GM12878 (cell line): ENCODE measurements at regions not wholly inside any gene's neighbourhood (a gene's known extent, or its start where the extent isn't known, plus 50 kb on each side); places are given as distances from the start of the nearest gene placed in this dataset.

Experiments
- ATAC-seq: fragments of 200-7000 bp; cut with Tn5 transposase; 3 replicates; pipeline ENCODE4 v1.9.1; 2020; ENCODE audit warnings: mild to moderate bottlenecking, moderate library complexity
- BruUV-seq: library from RNA; stranded (reverse); fragments of 400-500 nt; replicated peaks from 2 replicates; lab custom pipeline; 2021; lab: Mats Ljungman, UMichigan
- CTCF ChIA-PET: fragments of 300-600 bp; sonication (Branson Sonifier 250); formaldehyde crosslinking; extraction: SDS; loops from one replicate; lab custom pipeline; 2021; ENCODE audit warnings: inconsistent platforms; lab: Yijun Ruan, JAX
- POLR2A ChIA-PET: fragments of 350-600 bp; formaldehyde crosslinking; extraction: SDS; loops from one replicate; lab custom pipeline; 2021; ENCODE audit warnings: inconsistent platforms; lab: Charles Lee
- RAD21 ChIA-PET: fragments of 300-600 bp; sonication (Branson Sonifier 250); formaldehyde crosslinking; loops from one replicate; lab custom pipeline; 2023; ENCODE audit warnings: antibody characterized with exemption; ENCODE audit not compliant: unreplicated experiment; lab: Charles Lee
- SMC1A ChIA-PET: fragments of 300-600 bp; sonication (Branson Sonifier 250); formaldehyde crosslinking; loops from one replicate; lab custom pipeline; 2023; ENCODE audit not compliant: unreplicated experiment, uncharacterized antibody; lab: Charles Lee
- DNase-seq: peaks from one replicate; pipeline ENCODE4 v3.0.0-alpha.2; 2011; ENCODE audit warnings: low read depth, low spot score
- FAIRE-seq: peaks from 3 replicates; lab custom pipeline; 2011; peaks lifted over from hg19 to GRCh38; lab: Jason Lieb, UNC
- H2AFZ ChIP-seq: 2 replicates; pipeline ENCODE4 v1.6.0; 2011; ENCODE audit warnings: low read depth, low read length, control low read depth; ENCODE audit not compliant: control insufficient read depth
- H3K27ac ChIP-seq: 2 replicates; pipeline ENCODE4 v1.5.1; 2011; ENCODE audit warnings: control low read depth; ENCODE audit not compliant: control insufficient read depth, insufficient read depth
- H3K27me3 ChIP-seq, 2 experiments: replicated peaks in 1 of 2; 2 replicates each; pipeline versions ENCODE4 v1.6.0 to v1.6.1; 2011; ENCODE audit warnings: low read length in 1 of 2; ENCODE audit not compliant: control insufficient read depth in 2 of 2, insufficient read depth in 2 of 2
- H3K36me3 ChIP-seq, 2 experiments: 2 replicates each; pipeline ENCODE4 v1.5.1; 2011; ENCODE audit warnings: low read length in 1 of 2; ENCODE audit not compliant: control insufficient read depth in 2 of 2, insufficient read depth in 2 of 2
- H3K4me1 ChIP-seq: 2 replicates; pipeline ENCODE4 v1.6.1; 2011; ENCODE audit warnings: mild to moderate bottlenecking, low read length, moderate library complexity, mixed read lengths; ENCODE audit not compliant: control insufficient read depth, insufficient read depth
- H3K4me2 ChIP-seq: 2 replicates; pipeline ENCODE4 v1.6.0; 2011; ENCODE audit warnings: control low read depth; ENCODE audit not compliant: control insufficient read depth, insufficient read depth
- H3K4me3 ChIP-seq: fragments of 200-600 bp; sonication (generic); 2 replicates; pipeline ENCODE4 v1.5.1; 2016
- H3K79me2 ChIP-seq: 2 replicates; pipeline ENCODE4 v1.6.0; 2011; ENCODE audit warnings: low read length; ENCODE audit not compliant: control insufficient read depth, insufficient read depth
- H3K9ac ChIP-seq: 2 replicates; pipeline ENCODE4 v1.8.0; 2011; ENCODE audit warnings: low read length, control low read depth, mixed read lengths; ENCODE audit not compliant: control insufficient read depth, insufficient read depth
- H3K9me3 ChIP-seq: replicated peaks from 3 replicates; pipeline ENCODE4 v1.5.1; 2011; ENCODE audit warnings: mild to moderate bottlenecking, low read length; ENCODE audit not compliant: control insufficient read depth, insufficient read depth
- H4K20me1 ChIP-seq: 2 replicates; pipeline ENCODE4 v1.6.0; 2011; ENCODE audit not compliant: control insufficient read depth, insufficient read depth
- BMI1 ChIP-seq: fragments of 450-650 bp; IDR thresholded peaks from 2 replicates; pipeline ENCODE4 v1.6.1; 2016; ENCODE audit warnings: mild to moderate bottlenecking, moderate library complexity, borderline replicate concordance
- HDAC6 ChIP-seq: fragments of 200-600 bp; sonication (generic); IDR thresholded peaks from one replicate; pipeline ENCODE4 v1.8.0; 2017; ENCODE audit warnings: antibody characterized with exemption; ENCODE audit not compliant: unreplicated experiment
- KAT2A ChIP-seq: conservative IDR thresholded peaks from 2 replicates; pipeline ENCODE4 v1.6.1; 2011; ENCODE audit warnings: low read depth, low read length; ENCODE audit not compliant: control insufficient read depth
- MLLT1 ChIP-seq: fragments of 450-650 bp; IDR thresholded peaks from 2 replicates; pipeline ENCODE4 v1.6.1; 2016; ENCODE audit warnings: mild to moderate bottlenecking
- MTA2 ChIP-seq: fragments of 450-650 bp; IDR thresholded peaks from 2 replicates; pipeline ENCODE4 v1.6.1; 2016; ENCODE audit warnings: low read depth, mild to moderate bottlenecking, moderate library complexity
- MYB ChIP-seq: fragments of 150-350 bp; IDR thresholded peaks from 2 replicates; pipeline ENCODE4 v1.6.1; 2014; ENCODE audit warnings: mild to moderate bottlenecking, low read depth, low read length, borderline replicate concordance
- MYC ChIP-seq: IDR thresholded peaks from 2 replicates; pipeline ENCODE4 v1.6.1; 2011; ENCODE audit warnings: mild to moderate bottlenecking, low read length, moderate library complexity, inconsistent platforms; ENCODE audit not compliant: insufficient read depth, insufficient replicate concordance, insufficient read length, severe bottlenecking
- POU2F2 ChIP-seq: IDR thresholded peaks from 3 replicates; pipeline ENCODE4 v1.6.1; 2011; ENCODE audit warnings: low read depth, mild to moderate bottlenecking, low read length, borderline replicate concordance
- SMARCA5 ChIP-seq: fragments of 450-650 bp; IDR thresholded peaks from 2 replicates; pipeline ENCODE4 v1.6.1; 2017; ENCODE audit warnings: mild to moderate bottlenecking
- SP1 ChIP-seq: IDR thresholded peaks from one replicate; pipeline ENCODE4 v1.6.1; 2011; ENCODE audit warnings: low read depth, low read length
- TCF7 ChIP-seq: IDR thresholded peaks from 2 replicates; pipeline ENCODE4 v1.6.1; 2014; ENCODE audit warnings: antibody characterized with exemption, borderline replicate concordance
- WRNIP1 ChIP-seq: IDR thresholded peaks from 2 replicates; pipeline ENCODE4 v1.6.1; 2011; ENCODE audit warnings: low read depth, low read length, improper control_type of control experiment, borderline replicate concordance
- YBX1 ChIP-seq: fragments of 450-650 bp; IDR thresholded peaks from 2 replicates; pipeline ENCODE4 v1.6.1; 2016; ENCODE audit warnings: antibody characterized with exemption
- ZNF592 ChIP-seq: fragments of 450-650 bp; IDR thresholded peaks from 2 replicates; pipeline ENCODE4 v1.6.1; 2017; ENCODE audit warnings: mild to moderate bottlenecking, moderate library complexity
- WGBS: methylation state at CpG from one replicate; pipeline ENCODE4 v1.1.6; 2016; ENCODE audit warnings: low lambda C conversion rate; ENCODE audit not compliant: insufficient replicate concordance, insufficient coverage; ENCODE audit errors: missing lambda C conversion rate; 5-methylcytosine and 5-hydroxymethylcytosine counted together
- in situ Hi-C: fragments of 300-500 bp; cut with MboI; formaldehyde crosslinking; loops from 9 replicates; pipeline ENCODE4 v1.14.3; 2018; ENCODE audit warnings: mixed read lengths
- intact Hi-C: fragments of 100-400 bp; cut with micrococcal nuclease; formaldehyde crosslinking; loops from one replicate; pipeline ENCODE4 v1.14.2; 2022; ENCODE audit not compliant: unreplicated experiment
- TF ChIP-seq, protein P1 (sequence below): fragments of 450-650 bp; IDR thresholded peaks from 2 replicates; pipeline ENCODE4 v1.6.1; 2016; ENCODE audit warnings: mild to moderate bottlenecking
- TF ChIP-seq, protein P2 (sequence below): fragments of 450-650 bp; IDR thresholded peaks from 2 replicates; pipeline ENCODE4 v1.6.1; 2017; ENCODE audit warnings: antibody characterized with exemption, mild to moderate bottlenecking, moderate library complexity

DNA sequence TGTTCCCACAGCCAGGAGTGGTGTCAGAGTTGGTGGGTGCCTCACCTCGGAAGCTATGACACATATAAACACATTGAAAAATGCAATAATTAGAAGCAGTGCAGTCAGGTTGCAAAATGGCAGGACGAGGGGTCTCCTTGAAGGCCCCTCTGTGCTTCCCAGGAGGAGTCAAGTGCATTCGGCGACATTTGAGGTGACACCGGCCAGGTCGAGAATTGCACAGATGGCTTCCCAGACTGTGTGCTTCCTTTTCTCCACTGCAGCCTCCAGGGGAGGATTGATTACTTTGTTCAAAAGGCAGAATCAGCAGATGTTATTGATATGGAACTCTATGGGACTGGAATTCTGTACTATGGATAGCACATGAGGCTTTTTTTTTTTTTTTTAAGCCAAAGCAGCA, 163.2 kb downstream of the MINAR1 start:
- 54% methylated on average over 6 of the region's 6 CpGs for WGBS
- Histone ChIP-seq H3K27me3 (no peaks in the 10 kb centered on the region), H3K79me2 (no peaks in the 10 kb centered on the region), H4K20me1 (no peaks in the 10 kb centered on the region), H3K9me3 (no peaks in the 10 kb centered on the region), H3K4me2 (no peak overlapping the region), H2AFZ (no peak overlapping the region), H3K36me3 (no peaks in the 10 kb centered on the region), H3K27ac (no peak overlapping the region), H3K9ac (no peak overlapping the region), H3K4me3 (no peak overlapping the region), H3K4me1 (no peaks in the 10 kb centered on the region)
- ChIA-PET POLR2A (no interaction called here), SMC1A (interaction anchor here (0.9 to 2.8 kb wide), 5 partner anchors 215 to 410 kb away, joined by 3 to 48 read pairs (median 5); no protein-coding TSS in a partner anchor), RAD21 (interaction anchor here (0.7 to 3.7 kb wide), 10 partner anchors 9 to 643 kb away, joined by 3 to 69 read pairs (median 4); no protein-coding TSS in a partner anchor), CTCF (interaction anchor here (0.6 to 5.5 kb wide), 30 partner anchors 9 to 573 kb away, joined by 3 to 174 read pairs (median 4); no protein-coding TSS in a partner anchor)
- intact Hi-C loops = loop anchor here (5.0 kb wide), 2 partner anchors 143 to 257 kb away; no protein-coding TSS in a partner anchor
- no peak for ATAC-seq
- DNase-seq = no peak
- no TSS peak for BruUV-seq
- no peak for FAIRE-seq
- in situ Hi-C loops = no loop called here
- TF ChIP-seq YBX1 = no peak
- no peak for TF ChIP-seq SP1
- no peak for TF ChIP-seq WRNIP1
- no peak for TF ChIP-seq MYB
- TF ChIP-seq MYC = no peak
- no peak for TF ChIP-seq BMI1
- TF ChIP-seq TCF7 = no peak
- no peak for TF ChIP-seq POU2F2
- no peak for TF ChIP-seq MTA2
- no peak for TF ChIP-seq ZNF592
- TF ChIP-seq, protein P1, sequence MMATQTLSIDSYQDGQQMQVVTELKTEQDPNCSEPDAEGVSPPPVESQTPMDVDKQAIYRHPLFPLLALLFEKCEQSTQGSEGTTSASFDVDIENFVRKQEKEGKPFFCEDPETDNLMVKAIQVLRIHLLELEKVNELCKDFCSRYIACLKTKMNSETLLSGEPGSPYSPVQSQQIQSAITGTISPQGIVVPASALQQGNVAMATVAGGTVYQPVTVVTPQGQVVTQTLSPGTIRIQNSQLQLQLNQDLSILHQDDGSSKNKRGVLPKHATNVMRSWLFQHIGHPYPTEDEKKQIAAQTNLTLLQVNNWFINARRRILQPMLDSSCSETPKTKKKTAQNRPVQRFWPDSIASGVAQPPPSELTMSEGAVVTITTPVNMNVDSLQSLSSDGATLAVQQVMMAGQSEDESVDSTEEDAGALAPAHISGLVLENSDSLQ = no peak
- TF ChIP-seq MLLT1 = no peak
- TF ChIP-seq, protein P2, sequence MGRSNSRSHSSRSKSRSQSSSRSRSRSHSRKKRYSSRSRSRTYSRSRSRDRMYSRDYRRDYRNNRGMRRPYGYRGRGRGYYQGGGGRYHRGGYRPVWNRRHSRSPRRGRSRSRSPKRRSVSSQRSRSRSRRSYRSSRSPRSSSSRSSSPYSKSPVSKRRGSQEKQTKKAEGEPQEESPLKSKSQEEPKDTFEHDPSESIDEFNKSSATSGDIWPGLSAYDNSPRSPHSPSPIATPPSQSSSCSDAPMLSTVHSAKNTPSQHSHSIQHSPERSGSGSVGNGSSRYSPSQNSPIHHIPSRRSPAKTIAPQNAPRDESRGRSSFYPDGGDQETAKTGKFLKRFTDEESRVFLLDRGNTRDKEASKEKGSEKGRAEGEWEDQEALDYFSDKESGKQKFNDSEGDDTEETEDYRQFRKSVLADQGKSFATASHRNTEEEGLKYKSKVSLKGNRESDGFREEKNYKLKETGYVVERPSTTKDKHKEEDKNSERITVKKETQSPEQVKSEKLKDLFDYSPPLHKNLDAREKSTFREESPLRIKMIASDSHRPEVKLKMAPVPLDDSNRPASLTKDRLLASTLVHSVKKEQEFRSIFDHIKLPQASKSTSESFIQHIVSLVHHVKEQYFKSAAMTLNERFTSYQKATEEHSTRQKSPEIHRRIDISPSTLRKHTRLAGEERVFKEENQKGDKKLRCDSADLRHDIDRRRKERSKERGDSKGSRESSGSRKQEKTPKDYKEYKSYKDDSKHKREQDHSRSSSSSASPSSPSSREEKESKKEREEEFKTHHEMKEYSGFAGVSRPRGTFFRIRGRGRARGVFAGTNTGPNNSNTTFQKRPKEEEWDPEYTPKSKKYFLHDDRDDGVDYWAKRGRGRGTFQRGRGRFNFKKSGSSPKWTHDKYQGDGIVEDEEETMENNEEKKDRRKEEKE = no peak
- no peak for TF ChIP-seq HDAC6
- TF ChIP-seq KAT2A = no peak
- no peak for TF ChIP-seq SMARCA5
